ENCODE measurements at regions not wholly inside any gene's neighbourhood (a gene's known extent, or its start where the extent isn't known, plus 50 kb on each side); places are given as distances from the start of the nearest gene placed in this dataset.

DNA sequence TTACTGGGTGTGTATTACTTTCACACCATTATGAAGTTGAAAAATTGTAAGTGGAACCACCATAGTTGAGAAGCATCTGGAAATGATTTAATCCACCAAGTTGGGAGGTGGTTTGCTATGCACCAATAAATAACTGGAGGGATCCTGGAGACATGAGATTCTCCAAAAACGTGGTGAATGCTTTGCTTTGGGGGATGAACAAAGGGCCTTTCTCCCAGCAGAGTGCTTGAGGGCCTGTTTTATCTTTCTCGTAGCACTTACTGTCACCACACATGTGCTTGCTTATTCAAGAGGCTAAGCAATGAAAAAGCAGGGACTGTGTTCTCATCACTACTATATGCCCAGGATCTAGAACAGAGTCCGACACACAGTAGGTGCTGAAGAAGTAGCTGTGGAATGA, 371.1 kb downstream of the DHX35 start:
- no peak for DNase-seq

- DNase-seq = no peak
These were observed 366.2 kb downstream of the DHX35 start for GRCh38 chr20:39328347-39328746.

DNA sequence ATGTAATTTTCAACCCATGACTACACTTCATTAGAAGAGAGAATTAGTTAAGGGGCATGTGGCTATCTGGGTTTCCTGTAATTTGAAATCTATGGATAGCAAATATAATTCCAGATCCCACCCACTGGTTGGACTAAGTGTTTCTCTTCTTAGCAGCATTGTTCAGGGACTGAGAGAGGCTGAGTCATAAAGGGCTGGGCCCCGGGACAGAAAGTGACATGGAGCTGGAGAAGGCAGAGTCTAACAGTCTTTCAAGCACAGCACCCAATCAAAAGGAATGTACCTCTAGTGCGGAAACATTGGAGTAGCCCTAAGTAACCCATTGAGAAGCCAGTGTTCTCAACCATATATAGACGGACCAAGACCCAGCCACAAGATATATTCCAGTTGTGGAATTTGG, 363.9 kb downstream of the DHX35 start:
- DNase-seq = no peak

DNA sequence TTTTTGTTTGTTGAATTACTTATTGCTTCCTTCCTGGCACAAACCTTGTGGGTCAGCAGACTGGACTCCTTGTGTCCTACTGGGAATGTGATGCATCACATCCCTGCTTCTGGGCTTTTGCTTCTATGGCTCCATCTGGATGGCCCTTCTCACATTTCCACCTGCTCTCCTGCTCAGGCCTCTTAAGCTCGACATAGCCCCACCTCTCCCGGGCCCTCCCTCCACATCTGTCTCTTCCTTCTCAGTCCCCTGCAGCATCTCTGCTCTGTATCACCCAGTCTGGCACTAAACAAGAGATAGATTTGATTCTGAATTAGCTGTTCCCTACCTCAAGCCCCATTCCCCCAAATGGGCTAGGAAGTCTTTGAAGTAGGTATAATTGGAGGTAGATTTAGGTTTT, 356.8 kb downstream of the DHX35 start:
- DNase-seq = no peak

GRCh38 chr20:39312676-39313075, 350.5 kb downstream of the DHX35 start:
- no peak for DNase-seq

DNA sequence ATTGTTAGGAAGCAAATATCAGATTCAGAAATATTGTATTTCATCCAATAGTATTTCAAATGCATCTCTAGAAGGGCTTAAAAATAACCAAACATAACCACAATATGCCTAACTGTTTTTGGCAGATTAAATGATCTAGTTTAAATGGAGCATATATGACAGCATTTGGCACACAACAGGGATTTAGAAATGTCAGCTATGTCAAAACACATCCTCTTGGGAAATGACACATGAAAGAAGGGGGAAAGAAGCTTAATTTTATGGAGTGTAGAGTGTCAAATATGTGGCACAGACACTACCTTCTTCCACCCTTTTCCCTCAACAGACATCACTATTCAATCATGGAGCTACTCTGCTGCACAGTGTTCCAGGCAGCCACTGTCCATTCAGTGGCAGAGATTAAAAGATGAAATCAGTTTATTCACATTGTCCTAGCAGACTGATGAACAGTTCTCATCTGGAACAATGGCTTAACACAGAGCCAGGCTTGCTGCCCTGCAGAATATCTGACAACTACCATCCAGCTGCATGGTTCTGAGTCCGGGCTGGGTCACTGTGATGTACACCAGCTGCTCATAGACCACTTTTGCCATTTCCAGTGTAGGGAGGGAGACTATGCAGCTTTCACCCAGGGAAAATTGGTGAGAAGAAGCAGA, 349.8 kb downstream of the DHX35 start:
- DNase-seq = no peak

GRCh38 chr20:39310363-39310995, 348.3 kb downstream of the DHX35 start:
- no peak for DNase-seq

DNA sequence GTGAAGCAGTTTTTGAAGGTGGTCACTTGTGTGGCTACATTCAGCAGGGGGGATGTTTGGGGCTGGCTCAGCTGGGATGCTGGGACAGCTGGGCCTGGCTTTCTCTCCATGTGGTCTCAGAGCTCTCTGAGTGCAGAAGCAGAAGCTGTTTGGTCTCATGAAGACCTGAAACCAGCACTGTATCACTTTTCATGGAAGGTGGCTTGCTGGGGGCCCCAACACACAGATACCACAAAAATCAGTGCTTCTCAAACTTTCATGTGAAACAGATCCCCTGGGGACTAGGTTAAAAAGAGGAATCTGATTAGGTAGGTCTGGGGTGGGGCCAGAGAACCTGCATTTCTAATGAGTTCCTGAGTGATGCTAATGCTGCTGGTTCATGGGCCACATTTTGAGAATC, 347.3 kb downstream of the DHX35 start:
- no peak for DNase-seq

GRCh38 chr20:39302312-39302711, 340.2 kb downstream of the DHX35 start:
- DNase-seq = no peak

GRCh38 chr20:39299783-39300182, 337.6 kb downstream of the DHX35 start:
- no peak for DNase-seq

DNA sequence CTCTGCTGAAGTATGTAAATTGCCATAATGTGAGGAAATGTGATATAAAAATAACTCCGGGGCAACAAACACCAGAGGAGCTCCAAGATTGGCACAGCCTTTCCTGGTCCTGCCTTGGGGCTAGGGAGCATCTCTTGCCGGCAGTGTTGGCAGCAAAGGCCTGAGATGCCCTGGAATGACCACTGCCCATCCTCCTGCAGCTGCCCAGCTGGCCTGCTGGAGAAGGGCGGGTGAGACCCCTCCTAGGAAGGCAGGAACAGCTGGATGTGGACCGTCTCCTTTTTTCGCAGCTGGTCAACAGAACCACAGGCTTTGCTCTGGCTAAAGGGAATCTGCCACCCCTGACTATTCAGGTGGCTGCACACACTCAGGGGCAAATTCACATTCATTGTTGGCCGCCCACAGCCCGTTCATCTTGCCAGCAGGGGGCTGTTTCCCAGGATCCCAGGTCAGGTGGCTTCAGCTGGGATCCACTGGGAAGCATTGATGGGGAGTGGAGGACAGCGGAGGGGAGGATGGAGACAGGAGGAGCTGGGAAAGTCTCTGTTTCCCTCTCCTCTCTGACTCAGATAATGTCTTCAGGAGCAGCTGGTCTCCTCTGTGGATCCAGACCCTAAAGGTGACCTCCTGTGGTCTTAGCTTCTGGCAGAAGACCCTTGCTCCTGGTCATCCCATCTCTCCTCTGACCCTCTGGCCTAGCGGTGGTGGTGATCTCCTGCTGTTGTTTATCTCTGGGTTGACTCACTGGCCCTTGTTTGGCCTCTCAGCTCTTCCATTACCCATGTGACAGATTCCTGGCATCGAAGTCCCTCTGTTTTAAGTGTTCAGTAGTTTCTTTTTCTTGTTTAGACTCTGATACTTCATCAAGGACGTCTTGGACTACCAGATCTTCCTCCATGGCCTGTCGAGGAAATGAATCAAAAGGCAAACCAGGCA, 336.7 kb downstream of the DHX35 start:
- no peak for DNase-seq

DNA sequence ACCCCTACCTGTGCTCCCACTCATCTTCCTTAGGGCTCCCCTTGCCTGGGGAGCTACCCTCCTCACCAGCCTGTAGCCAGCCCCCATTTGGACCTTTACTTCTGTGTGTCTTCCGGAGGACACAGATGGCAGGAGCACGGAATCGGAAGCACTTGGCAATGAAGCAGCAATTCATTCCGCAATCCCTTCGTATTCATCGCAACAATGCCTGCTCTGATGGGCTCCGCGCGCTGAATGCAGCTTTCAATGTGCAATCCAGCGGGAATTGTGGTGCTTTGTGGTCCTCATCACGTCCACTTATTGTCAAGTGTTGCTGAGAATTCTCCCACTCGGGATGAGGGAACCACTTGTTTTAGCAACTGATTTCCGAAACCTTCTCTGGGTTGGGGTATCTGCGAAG, 336.0 kb downstream of the DHX35 start:
- DNase-seq = no peak

GRCh38 chr20:39295301-39295700, 333.2 kb downstream of the DHX35 start:
- no peak for DNase-seq

GRCh38 chr20:39294137-39294725, 332.1 kb downstream of the DHX35 start:
- no peak for DNase-seq

- no peak for DNase-seq
These were observed 330.1 kb downstream of the DHX35 start for GRCh38 chr20:39292193-39292736.

DNA sequence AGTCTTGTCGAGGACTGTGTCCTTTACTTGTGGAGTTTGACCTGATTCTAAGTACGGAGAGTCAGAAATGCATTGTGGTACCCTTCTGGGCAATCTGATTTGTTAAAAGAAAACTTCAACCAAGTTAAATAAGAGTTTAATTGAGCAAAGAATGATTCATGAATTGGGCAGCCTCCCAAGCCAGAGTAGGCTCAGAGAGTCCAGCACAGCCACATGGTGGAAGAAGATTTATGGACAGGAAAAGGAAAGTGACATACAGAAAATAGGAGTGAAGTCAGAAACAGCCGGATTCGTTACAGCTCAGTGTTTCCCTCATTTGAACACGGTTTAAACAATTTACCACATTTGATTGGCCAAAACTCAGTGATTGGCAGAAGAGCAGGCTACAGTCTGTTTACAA, 329.2 kb downstream of the DHX35 start:
- DNase-seq = no peak

- no peak for DNase-seq
These were observed 328.4 kb downstream of the DHX35 start for GRCh38 chr20:39290575-39290974.

DNA sequence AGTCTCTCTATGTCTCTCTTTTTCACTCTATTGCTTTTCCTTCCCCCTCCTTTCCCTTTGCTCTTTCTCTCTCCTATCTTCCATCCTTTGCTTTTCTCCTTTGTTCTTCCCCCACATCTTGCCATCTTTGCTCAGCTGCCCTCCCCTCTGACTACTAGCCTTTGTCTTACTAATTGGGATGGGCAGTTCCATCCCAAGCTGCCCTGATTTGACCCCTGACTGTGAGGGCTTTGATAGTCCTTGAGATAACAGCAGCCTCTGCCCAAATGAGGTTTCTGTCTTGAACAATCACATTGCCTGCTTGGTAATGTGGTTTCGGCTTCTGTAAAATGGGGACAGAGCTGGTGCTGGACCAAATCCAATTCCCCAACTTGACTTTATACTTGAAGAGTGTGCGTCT, 327.7 kb downstream of the DHX35 start:
- DNase-seq = no peak

- DNase-seq = no peak
These were observed 327.2 kb downstream of the DHX35 start for GRCh38 chr20:39289316-39289715.

DNA sequence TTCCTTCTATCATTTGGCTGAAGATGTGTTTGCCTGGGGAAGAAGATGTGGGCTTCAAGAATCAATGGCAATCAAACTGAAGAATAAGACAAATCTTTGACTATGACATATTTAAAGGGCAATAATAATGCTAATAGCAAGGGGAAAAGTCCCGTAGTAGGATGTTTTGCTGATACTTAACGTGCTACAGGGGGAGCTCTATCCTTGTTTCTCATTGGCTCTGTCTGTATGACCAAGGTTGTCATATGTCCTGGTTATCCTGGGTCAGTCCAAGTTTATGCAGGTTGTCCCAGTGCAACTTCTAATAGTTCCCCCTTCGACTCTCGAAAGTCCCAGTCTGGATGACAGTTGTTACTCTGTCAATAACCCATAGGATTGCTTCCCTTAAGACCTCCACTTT, 321.3 kb downstream of the DHX35 start:
- DNase-seq = no peak

DNA sequence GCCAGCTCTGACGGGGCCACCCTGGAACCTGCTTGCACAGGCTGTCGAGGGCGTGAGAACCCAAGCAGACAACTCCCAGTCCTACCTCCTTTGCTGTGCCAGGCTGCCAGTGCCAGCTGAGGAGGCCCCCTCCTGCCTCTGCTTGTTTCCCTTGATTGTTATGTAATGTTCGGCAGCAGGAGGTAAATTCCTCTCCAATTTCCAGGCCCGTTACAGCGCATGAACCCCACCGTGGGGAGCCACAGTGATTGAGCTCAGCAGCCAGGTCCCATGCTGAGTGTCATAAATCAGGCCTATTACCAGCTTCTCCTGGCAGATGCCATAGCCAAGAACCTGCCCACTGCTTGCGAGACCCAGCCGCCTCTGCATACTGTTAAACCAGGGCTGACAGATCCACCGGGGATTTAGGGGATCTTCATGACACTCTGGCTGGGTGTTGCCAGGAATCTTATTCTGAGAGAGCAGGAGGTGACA, 320.5 kb downstream of the DHX35 start:
- DNase-seq = peak; percentile 59

DNA sequence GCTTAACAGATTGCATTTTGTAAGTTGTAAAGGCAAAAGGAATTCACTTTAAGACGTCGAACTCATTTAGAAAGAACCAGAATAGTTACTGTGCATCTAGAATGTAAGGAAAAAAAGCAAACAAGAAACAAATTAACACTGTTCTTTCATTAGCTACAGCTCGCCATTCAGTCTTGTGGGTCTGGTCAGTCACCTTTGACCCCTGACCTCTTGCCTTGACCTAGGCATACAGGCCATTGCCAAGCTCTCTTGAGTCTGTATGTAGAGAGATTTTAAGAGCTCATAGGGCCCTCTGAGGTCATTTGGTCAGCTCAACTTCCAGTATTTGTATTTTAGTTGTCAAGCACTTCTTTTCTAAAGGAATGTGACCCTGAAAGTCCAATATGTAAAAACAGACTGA, 318.7 kb downstream of the DHX35 start:
- no peak for DNase-seq

DNA sequence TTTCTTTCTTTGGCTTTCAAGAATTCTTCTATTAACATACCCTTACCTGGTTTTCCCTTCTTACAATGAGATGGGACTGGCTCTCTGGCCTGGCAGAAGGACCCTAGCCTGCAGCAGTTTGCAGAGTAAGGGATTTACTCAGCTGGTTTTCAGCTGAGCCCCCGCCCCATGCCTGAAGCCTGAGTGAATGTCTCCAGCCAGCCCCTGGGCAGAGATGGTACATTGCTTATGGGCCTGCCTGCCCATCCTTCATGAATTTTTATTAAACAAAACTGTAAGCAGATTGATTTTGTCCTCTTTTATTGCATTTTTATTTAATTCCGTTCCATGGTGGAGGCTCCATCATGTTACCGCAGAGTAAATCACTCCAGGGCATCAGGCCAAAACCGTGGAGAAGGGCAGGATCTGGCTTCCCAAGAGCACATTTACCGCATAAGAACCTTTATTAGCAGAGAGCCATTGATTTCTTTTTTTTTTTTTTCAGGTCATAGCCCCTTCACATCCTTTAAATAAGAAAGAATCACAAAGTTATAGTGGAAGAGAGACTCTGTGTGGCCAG, 316.2 kb downstream of the DHX35 start:
- DNase-seq = no peak
